GM23338 (cell line): ENCODE measurements at regions not wholly inside any gene's neighbourhood (a gene's known extent, or its start where the extent isn't known, plus 50 kb on each side); places are given as distances from the start of the nearest gene placed in this dataset.

ENCODE experiments used
- CREB1 ChIP-seq: fragments of 250-450 bp; sonication (Bioruptor Pico); IDR thresholded peaks from 2 replicates; pipeline ENCODE4 v1.5.0; 2020; ENCODE audit warnings: low read depth, mild to moderate bottlenecking, moderate library complexity
- EZH2 ChIP-seq: fragments of 200-600 bp; sonication (generic); IDR thresholded peaks from one replicate; pipeline ENCODE4 v1.8.0; 2017; ENCODE audit warnings: antibody characterized with exemption, mild to moderate bottlenecking, low read depth; ENCODE audit not compliant: unreplicated experiment
- EZH2phosphoT487 ChIP-seq: fragments of 200-600 bp; sonication (generic); IDR thresholded peaks from one replicate; pipeline ENCODE4 v1.8.1; 2018; ENCODE audit warnings: antibody characterized with exemption; ENCODE audit not compliant: unreplicated experiment
- JUNB ChIP-seq: IDR thresholded peaks from one replicate; pipeline ENCODE4 v1.6.1; 2016; ENCODE audit warnings: antibody characterized with exemption; ENCODE audit not compliant: unreplicated experiment
- NANOG ChIP-seq: IDR thresholded peaks from 2 replicates; pipeline ENCODE4 v1.6.1; 2016; ENCODE audit warnings: antibody characterized with exemption, borderline replicate concordance
- POLR2AphosphoS5 ChIP-seq: IDR thresholded peaks from 2 replicates; pipeline ENCODE4 v1.6.1; 2016; ENCODE audit warnings: antibody characterized with exemption, low read depth
- STAT1 ChIP-seq: IDR thresholded peaks from one replicate; pipeline ENCODE4 v1.6.1; 2016; ENCODE audit warnings: antibody characterized with exemption; ENCODE audit not compliant: unreplicated experiment
- ZNF114 ChIP-seq: fragments of 250-450 bp; sonication (Bioruptor Pico); IDR thresholded peaks from 2 replicates; pipeline ENCODE4 v1.5.0; 2020; ENCODE audit warnings: mild to moderate bottlenecking, moderate library complexity
- TF ChIP-seq, protein P1 (sequence below), 2 experiments: fragments of 200-600 bp in 1 of 2; sonication (generic) in 1 of 2; conservative IDR thresholded peaks; 2 replicates each; pipeline versions ENCODE4 v1.5.1 to v1.6.1; 2016 to 2017; ENCODE audit warnings: antibody characterized with exemption in 2 of 2, low read depth in 2 of 2, mild to moderate bottlenecking in 2 of 2, moderate library complexity in 1 of 2
- TF ChIP-seq, protein P2 (sequence below): IDR thresholded peaks from one replicate; pipeline ENCODE4 v1.6.1; 2018; ENCODE audit warnings: antibody characterized with exemption; ENCODE audit not compliant: unreplicated experiment
- TF ChIP-seq, protein P3 (sequence below): IDR thresholded peaks from 2 replicates; pipeline ENCODE4 v1.6.1; 2016; ENCODE audit warnings: antibody characterized with exemption

DNA sequence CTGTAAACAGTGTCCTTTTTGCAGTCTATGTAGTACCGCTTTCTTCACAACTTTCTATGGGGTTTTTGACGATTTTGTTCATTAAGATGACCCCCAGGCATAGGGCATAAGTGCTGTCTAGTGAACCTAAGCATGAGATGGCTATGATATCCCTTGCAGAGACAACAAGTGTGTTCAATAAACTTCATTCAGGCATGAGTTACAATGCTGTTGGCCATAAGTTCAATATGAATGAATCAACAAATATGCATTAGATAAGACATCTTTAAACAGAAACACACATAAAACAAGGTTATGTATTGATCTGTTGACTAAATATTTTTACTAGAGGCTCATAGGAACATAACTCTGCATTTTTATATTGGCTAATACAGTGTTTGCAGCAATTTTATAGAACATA, 1322.0 kb downstream of the ARAP2 start:
- TF ChIP-seq EZH2 = no peak
- TF ChIP-seq, protein P1, sequence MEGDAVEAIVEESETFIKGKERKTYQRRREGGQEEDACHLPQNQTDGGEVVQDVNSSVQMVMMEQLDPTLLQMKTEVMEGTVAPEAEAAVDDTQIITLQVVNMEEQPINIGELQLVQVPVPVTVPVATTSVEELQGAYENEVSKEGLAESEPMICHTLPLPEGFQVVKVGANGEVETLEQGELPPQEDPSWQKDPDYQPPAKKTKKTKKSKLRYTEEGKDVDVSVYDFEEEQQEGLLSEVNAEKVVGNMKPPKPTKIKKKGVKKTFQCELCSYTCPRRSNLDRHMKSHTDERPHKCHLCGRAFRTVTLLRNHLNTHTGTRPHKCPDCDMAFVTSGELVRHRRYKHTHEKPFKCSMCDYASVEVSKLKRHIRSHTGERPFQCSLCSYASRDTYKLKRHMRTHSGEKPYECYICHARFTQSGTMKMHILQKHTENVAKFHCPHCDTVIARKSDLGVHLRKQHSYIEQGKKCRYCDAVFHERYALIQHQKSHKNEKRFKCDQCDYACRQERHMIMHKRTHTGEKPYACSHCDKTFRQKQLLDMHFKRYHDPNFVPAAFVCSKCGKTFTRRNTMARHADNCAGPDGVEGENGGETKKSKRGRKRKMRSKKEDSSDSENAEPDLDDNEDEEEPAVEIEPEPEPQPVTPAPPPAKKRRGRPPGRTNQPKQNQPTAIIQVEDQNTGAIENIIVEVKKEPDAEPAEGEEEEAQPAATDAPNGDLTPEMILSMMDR (conservative IDR thresholded peaks at IDR 0.05; ENCODE audit: low read depth in 2 of 2) = no peak
- TF ChIP-seq NANOG = no peak
- TF ChIP-seq ZNF114 (CRISPR knock-in tag) = no peak
- no peak for TF ChIP-seq POLR2AphosphoS5
- TF ChIP-seq CREB1 (CRISPR knock-in tag) = no peak
- TF ChIP-seq EZH2phosphoT487 = no peak
- no peak for TF ChIP-seq JUNB
- TF ChIP-seq, protein P2, sequence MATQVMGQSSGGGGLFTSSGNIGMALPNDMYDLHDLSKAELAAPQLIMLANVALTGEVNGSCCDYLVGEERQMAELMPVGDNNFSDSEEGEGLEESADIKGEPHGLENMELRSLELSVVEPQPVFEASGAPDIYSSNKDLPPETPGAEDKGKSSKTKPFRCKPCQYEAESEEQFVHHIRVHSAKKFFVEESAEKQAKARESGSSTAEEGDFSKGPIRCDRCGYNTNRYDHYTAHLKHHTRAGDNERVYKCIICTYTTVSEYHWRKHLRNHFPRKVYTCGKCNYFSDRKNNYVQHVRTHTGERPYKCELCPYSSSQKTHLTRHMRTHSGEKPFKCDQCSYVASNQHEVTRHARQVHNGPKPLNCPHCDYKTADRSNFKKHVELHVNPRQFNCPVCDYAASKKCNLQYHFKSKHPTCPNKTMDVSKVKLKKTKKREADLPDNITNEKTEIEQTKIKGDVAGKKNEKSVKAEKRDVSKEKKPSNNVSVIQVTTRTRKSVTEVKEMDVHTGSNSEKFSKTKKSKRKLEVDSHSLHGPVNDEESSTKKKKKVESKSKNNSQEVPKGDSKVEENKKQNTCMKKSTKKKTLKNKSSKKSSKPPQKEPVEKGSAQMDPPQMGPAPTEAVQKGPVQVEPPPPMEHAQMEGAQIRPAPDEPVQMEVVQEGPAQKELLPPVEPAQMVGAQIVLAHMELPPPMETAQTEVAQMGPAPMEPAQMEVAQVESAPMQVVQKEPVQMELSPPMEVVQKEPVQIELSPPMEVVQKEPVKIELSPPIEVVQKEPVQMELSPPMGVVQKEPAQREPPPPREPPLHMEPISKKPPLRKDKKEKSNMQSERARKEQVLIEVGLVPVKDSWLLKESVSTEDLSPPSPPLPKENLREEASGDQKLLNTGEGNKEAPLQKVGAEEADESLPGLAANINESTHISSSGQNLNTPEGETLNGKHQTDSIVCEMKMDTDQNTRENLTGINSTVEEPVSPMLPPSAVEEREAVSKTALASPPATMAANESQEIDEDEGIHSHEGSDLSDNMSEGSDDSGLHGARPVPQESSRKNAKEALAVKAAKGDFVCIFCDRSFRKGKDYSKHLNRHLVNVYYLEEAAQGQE = no peak
- TF ChIP-seq, protein P3, sequence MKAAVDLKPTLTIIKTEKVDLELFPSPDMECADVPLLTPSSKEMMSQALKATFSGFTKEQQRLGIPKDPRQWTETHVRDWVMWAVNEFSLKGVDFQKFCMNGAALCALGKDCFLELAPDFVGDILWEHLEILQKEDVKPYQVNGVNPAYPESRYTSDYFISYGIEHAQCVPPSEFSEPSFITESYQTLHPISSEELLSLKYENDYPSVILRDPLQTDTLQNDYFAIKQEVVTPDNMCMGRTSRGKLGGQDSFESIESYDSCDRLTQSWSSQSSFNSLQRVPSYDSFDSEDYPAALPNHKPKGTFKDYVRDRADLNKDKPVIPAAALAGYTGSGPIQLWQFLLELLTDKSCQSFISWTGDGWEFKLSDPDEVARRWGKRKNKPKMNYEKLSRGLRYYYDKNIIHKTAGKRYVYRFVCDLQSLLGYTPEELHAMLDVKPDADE = no peak
- TF ChIP-seq STAT1 = no peak
